22Rv1 (cell line): ENCODE measurements at regions not wholly inside any gene's neighbourhood (a gene's known extent, or its start where the extent isn't known, plus 50 kb on each side); places are given as distances from the start of the nearest gene placed in this dataset.
"Not testable (repeated sequence)": the region's sequence is repeated elsewhere in the genome, so short reads cannot be mapped to it uniquely, and the experiment has no call there.

Source experiments
- CTCF ChIP-seq: fragments of 450-650 bp; IDR thresholded peaks from 2 replicates; pipeline ENCODE4 v1.5.1; 2017; ENCODE audit warnings: mild to moderate bottlenecking
- ZFX ChIP-seq: fragments of 450-650 bp; IDR thresholded peaks from 2 replicates; pipeline ENCODE4 v1.6.1; 2017; ENCODE audit warnings: antibody characterized with exemption, borderline replicate concordance

- not testable (repeated sequence) for TF ChIP-seq CTCF, ZFX
Measured at GRCh38 chr16:88134899-88135682, 183.9 kb downstream of the BANP start.
